Fibroblast of lung (primary cell): ENCODE measurements at regions not wholly inside any gene's neighbourhood (a gene's known extent, or its start where the extent isn't known, plus 50 kb on each side); places are given as distances from the start of the nearest gene placed in this dataset.
A peak's percentile ranks its signal among the peaks of the same experiment; 100 is the strongest.

ENCODE experiments used
- DNase-seq, 2 donors: peaks; one replicate each; pipeline versions ENCODE4 v3.0.0 to v3.0.0-alpha.2; 2010; ENCODE audit warnings: low read depth in 2 of 2
- H2AFZ ChIP-seq: 2 replicates; pipeline ENCODE4 v1.5.1; 2012; ENCODE audit warnings: low read length, control low read depth, inconsistent platforms
- H3K27ac ChIP-seq: 2 replicates; pipeline ENCODE4 v1.5.1; 2011; ENCODE audit warnings: low read length, control low read depth; ENCODE audit not compliant: insufficient read depth
- H3K27me3 ChIP-seq: 2 replicates; pipeline ENCODE4 v1.5.1; 2011; ENCODE audit warnings: mild to moderate bottlenecking, low read length; ENCODE audit not compliant: control insufficient read depth, insufficient read depth
- H3K36me3 ChIP-seq: 2 replicates; pipeline ENCODE4 v1.5.1; 2011; ENCODE audit warnings: low read length; ENCODE audit not compliant: control insufficient read depth, insufficient read depth
- H3K4me1 ChIP-seq: 2 replicates; pipeline ENCODE4 v1.5.1; 2011; ENCODE audit warnings: low read length; ENCODE audit not compliant: control insufficient read depth, insufficient read depth; ENCODE audit errors: extremely low read depth
- H3K4me2 ChIP-seq: 2 replicates; pipeline ENCODE4 v1.5.1; 2011; ENCODE audit warnings: low read length, control low read depth; ENCODE audit not compliant: insufficient read depth; ENCODE audit errors: extremely low read depth
- H3K4me3 ChIP-seq, 4 experiments: fragments of 200-600 bp in 1 of 4; sonication (generic) in 1 of 4; replicated peaks in 1 of 4; 2 replicates each; pipeline ENCODE4 v1.5.1; 2011 to 2016; ENCODE audit warnings: low read length in 4 of 4, low read depth in 3 of 4, mild to moderate bottlenecking in 3 of 4, control low read depth in 2 of 4, inconsistent platforms in 1 of 4, mixed read lengths in 1 of 4; ENCODE audit not compliant: insufficient read depth in 1 of 4; ENCODE audit errors: control extremely low read depth in 1 of 4
- H3K79me2 ChIP-seq: 2 replicates; pipeline ENCODE4 v1.5.1; 2012; ENCODE audit warnings: mild to moderate bottlenecking, low read length, inconsistent platforms; ENCODE audit not compliant: control insufficient read depth, insufficient read depth
- H3K9ac ChIP-seq: 2 replicates; pipeline ENCODE4 v1.5.1; 2011; ENCODE audit warnings: mild to moderate bottlenecking, low read length, control low read depth; ENCODE audit not compliant: insufficient read depth
- H3K9me3 ChIP-seq: 2 replicates; pipeline ENCODE4 v1.5.1; 2012; ENCODE audit warnings: low read depth, low read length; ENCODE audit not compliant: control insufficient read depth, insufficient read depth
- H4K20me1 ChIP-seq: 2 replicates; pipeline ENCODE4 v1.5.1; 2011; ENCODE audit warnings: low read length; ENCODE audit not compliant: control insufficient read depth, insufficient read depth; ENCODE audit errors: extremely low read depth
- EZH2 ChIP-seq: IDR thresholded peaks from 2 replicates; pipeline ENCODE4 v1.5.1; 2012; ENCODE audit warnings: low read length, control low read depth, mild to moderate bottlenecking; ENCODE audit errors: missing control alignments
- TF ChIP-seq, protein P1 (sequence below), 2 donors: IDR thresholded peaks in 1 of 2; conservative IDR thresholded peaks in 1 of 2; 1 replicate in 1 of 2; 2 replicates in 1 of 2; pipeline ENCODE4 v1.5.1; 2011 to 2012; ENCODE audit warnings: low read length in 2 of 2, control low read depth in 1 of 2, inconsistent platforms in 1 of 2, low read depth in 1 of 2, mild to moderate bottlenecking in 1 of 2

DNA sequence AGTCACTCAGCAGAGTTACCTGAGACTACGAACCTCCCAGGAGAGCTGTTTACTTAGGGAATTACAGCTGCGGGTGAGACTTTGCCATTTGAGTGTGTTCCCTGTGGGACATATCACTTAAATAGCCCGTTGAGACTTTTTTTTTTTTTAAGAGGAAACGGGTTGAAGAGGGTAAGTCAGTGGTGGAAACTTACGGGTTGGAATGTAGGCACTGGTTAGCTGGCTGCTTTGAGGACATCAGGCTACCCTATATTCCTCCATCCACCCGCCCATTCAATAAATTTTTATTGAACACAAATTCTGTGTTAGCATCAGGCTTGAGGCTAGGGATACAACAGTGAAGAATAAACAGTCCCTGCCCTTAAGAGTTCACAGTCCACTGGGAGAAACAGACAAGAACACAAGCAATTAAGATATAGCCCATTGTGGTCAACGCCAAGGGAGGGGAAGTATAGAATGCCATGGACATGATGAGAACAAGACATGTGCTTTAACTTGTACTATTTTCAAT, 88.1 kb upstream of the CPSF6 start:
- TF ChIP-seq, protein P1, sequence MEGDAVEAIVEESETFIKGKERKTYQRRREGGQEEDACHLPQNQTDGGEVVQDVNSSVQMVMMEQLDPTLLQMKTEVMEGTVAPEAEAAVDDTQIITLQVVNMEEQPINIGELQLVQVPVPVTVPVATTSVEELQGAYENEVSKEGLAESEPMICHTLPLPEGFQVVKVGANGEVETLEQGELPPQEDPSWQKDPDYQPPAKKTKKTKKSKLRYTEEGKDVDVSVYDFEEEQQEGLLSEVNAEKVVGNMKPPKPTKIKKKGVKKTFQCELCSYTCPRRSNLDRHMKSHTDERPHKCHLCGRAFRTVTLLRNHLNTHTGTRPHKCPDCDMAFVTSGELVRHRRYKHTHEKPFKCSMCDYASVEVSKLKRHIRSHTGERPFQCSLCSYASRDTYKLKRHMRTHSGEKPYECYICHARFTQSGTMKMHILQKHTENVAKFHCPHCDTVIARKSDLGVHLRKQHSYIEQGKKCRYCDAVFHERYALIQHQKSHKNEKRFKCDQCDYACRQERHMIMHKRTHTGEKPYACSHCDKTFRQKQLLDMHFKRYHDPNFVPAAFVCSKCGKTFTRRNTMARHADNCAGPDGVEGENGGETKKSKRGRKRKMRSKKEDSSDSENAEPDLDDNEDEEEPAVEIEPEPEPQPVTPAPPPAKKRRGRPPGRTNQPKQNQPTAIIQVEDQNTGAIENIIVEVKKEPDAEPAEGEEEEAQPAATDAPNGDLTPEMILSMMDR (conservative IDR thresholded peaks at IDR 0.05 in 1 of 2, IDR thresholded peaks at IDR 0.05 in 1 of 2; ENCODE audit: low read depth in 1 of 2, low read length in 2 of 2): no peak
- no peak for TF ChIP-seq EZH2
- H3K4me1 ChIP-seq: no peaks in the 10 kb centered on the region
- H3K27ac ChIP-seq: no peak overlapping the region
- H3K36me3 ChIP-seq: no peaks in the 10 kb centered on the region
- no peaks in the 10 kb centered on the region for H3K9me3 ChIP-seq
- no peaks in the 10 kb centered on the region for H3K27me3 ChIP-seq
- no peak overlapping the region for H3K9ac ChIP-seq
- H3K4me3 ChIP-seq: no peak overlapping the region
- H2AFZ ChIP-seq: no peak overlapping the region
- H4K20me1 ChIP-seq: no peaks in the 10 kb centered on the region
- H3K4me2 ChIP-seq: no peak overlapping the region
- peak in 1 of 2 donors; percentile 16 for DNase-seq
- no peaks in the 10 kb centered on the region for H3K79me2 ChIP-seq

DNA sequence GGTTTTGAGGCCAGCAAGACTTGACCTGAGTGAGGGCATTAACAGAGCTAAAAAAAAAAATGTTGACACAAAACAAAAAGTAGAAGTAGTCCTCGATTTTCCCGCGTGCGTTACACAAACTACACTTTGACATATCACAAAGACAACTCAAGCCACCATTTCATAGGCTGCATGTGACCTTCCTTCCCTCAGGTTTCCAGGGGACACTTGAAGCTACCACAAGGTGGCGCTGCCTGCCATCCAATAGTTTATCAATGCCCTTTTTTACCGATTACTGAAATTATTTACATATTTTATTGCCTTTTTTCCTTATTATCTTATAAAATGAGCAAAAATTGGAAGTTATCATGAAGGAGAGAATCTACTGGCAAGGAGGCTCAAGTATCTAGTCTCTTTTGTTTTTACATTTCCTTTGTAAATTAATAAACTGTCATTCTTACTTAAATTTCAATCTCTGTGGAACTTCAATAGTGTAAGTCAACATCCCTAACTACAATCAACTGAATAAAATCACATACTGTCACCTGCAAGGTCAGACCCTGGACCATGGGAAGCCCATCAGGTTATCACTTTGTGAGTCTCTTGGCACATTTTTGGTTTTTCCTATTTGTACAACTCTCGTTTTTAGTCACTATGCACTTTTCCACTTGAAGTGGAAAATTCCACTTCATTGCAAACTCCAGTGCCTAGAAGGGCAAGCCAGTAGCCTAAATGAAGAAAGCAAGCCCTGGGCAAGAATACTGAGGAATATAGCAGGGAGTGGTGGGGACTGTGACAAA, 84.6 kb upstream of the CPSF6 start:
- no peaks in the 10 kb centered on the region for H3K27me3 ChIP-seq
- H4K20me1 ChIP-seq: no peaks in the 10 kb centered on the region
- DNase-seq: peak; percentile 47 to 70
- TF ChIP-seq EZH2: no peak
- TF ChIP-seq, protein P1 (conservative IDR thresholded peaks at IDR 0.05 in 1 of 2, IDR thresholded peaks at IDR 0.05 in 1 of 2; ENCODE audit: low read depth in 1 of 2, low read length in 2 of 2): peak; percentile 96 to 97
- no peak overlapping the region for H3K27ac ChIP-seq
- no peak overlapping the region for H3K4me2 ChIP-seq
- H3K4me1 ChIP-seq: no peaks in the 10 kb centered on the region
- no peaks in the 10 kb centered on the region for H3K79me2 ChIP-seq
- H3K36me3 ChIP-seq: no peaks in the 10 kb centered on the region
- H3K9ac ChIP-seq: no peak overlapping the region
- no peaks in the 10 kb centered on the region for H3K9me3 ChIP-seq
- H3K4me3 ChIP-seq: no peak overlapping the region
- no peak overlapping the region for H2AFZ ChIP-seq

DNA sequence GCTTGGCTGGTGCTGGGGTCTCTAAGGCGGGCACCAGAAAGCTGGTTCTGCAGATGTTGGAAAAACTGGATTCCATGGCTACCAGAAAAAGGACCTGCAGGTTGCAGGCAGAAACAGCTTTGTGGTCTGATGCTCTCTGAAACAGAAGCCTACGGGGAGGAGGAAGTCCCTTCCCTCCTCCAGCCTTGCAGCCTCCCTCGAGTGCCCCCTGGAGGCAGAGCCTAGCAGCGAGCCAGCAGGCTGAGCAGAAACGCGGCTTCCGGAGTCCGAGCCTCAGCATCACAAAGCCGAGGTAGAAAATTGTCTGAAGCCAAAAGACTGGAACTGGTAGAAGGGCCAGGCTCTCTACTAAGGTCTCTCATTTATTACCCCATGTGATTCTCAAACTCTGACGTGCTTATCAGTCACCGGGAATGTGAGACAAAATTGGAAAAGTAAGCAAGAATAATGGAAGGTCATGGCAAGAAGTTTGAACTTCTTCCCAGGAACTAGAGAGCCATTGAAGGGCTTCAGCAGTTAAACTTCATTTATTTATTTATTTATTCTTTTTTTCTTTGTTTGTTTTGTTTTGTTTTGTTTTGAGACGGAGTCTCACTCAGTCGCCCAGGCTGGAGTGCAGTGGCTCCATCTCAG, 82.2 kb upstream of the CPSF6 start:
- peak overlapping the region in 2 of 4 experiments; percentile 38 to 39 for H3K4me3 ChIP-seq
- H3K27me3 ChIP-seq: no peaks in the 10 kb centered on the region
- H3K4me2 ChIP-seq: peak overlapping the region; percentile 48
- H3K9me3 ChIP-seq: no peaks in the 10 kb centered on the region
- H3K4me1 ChIP-seq: no peaks in the 10 kb centered on the region
- no peaks in the 10 kb centered on the region for H3K36me3 ChIP-seq
- TF ChIP-seq, protein P1 (conservative IDR thresholded peaks at IDR 0.05 in 1 of 2, IDR thresholded peaks at IDR 0.05 in 1 of 2; ENCODE audit: low read depth in 1 of 2, low read length in 2 of 2): peak; percentile 96 to 99
- TF ChIP-seq EZH2: no peak
- H3K79me2 ChIP-seq: no peaks in the 10 kb centered on the region
- H4K20me1 ChIP-seq: no peaks in the 10 kb centered on the region
- DNase-seq: peak; percentile 72 to 75
- H3K27ac ChIP-seq: no peak overlapping the region
- H2AFZ ChIP-seq: peak overlapping the region; percentile 88
- H3K9ac ChIP-seq: no peak overlapping the region
